HT1080 (cell line): ENCODE measurements at regions not wholly inside any gene's neighbourhood (a gene's known extent, or its start where the extent isn't known, plus 50 kb on each side); places are given as distances from the start of the nearest gene placed in this dataset.

Experiments
- DNase-seq: peaks from one replicate; pipeline ENCODE4 v3.0.0-alpha.2; 2015; ENCODE audit warnings: low read depth

- no peak for DNase-seq
Measured at GRCh38 chr11:23023319-23023718, 163.0 kb upstream of the CCDC179 start.

- no peak for DNase-seq
Measured at GRCh38 chr11:23041001-23041503, 180.8 kb upstream of the CCDC179 start.

- DNase-seq = no peak
Measured at GRCh38 chr11:23058656-23059055, 198.4 kb upstream of the CCDC179 start.

- no peak for DNase-seq
Measured at GRCh38 chr11:23063276-23063675, 203.0 kb upstream of the CCDC179 start.

GRCh38 chr11:23078289-23078971 lies 218.2 kb upstream of the CCDC179 start:
- peak; percentile 74 for DNase-seq

DNA sequence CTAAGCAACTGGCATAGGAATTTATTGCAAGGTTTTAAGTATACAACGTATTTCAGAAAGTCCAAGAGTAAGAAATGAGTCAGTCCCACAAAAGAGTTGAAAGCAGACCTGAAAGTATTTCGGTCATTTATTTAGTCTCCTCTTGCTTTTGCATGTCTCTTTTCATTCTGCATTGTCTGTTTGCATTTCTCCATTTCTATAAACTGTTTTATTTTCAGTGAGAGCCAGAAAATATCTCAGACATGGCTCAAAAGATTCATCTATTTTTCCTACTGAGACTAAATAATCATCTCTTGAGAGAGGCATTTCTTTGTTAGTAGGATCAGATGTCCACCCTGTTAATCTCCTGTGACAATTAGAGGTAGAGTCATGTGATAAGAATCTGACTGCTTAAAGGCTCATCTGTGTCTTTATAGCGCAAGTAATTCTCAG lies 219.1 kb upstream of the CCDC179 start:
- peak; percentile 31 for DNase-seq

- DNase-seq = no peak
Measured at GRCh38 chr11:23087407-23087806, 227.1 kb upstream of the CCDC179 start.

- DNase-seq = no peak
Measured at GRCh38 chr11:23090659-23091058, 230.4 kb upstream of the CCDC179 start.

DNA sequence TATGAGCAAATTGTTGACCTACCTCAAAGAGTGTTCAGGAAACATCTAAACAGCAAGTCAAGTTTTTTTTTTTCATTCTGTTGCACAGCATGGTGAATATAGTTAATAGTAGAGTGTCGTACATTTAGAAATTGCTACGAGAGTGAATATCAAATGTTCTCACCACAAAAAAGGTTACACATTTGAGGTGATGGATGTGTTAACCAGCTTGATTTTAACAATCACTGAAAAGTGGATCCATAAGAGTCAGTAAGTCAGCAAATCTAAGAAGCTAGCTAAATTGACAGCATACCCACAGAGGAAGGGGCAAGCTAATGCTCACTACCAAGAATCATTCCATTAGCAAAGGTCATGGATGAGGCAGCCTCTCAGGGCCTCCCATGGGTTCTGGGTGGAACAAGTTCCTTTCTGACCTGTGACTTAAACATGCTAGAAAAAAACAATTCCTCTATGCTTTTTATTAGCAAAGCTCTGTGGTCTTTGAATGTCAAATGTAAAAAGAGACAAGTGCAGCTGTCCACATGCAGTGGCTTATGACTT lies 235.4 kb upstream of the CCDC179 start:
- DNase-seq = no peak

GRCh38 chr11:23097891-23098290 lies 237.6 kb upstream of the CCDC179 start:
- DNase-seq = no peak

DNA sequence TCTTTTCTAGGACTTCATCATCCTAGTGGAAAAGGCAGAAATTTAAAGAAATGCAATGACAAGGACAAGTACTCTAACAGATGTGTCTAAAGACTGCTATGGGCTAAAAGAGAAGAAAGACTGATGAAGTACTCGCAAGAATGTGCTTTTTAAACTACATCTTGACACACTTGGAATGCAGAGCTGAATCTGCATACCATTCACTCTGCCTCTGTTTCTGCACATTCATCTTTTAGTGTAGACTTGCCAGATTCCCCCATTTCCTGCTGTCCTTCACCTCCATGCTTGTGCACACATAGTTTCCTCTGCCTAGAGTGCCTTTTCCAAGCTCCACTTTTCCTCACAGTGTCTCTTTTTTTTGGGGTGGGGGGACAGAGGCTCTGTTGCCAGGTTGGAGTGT lies 239.0 kb upstream of the CCDC179 start:
- DNase-seq = no peak

- no peak for DNase-seq
Measured at GRCh38 chr11:23100726-23101125, 240.5 kb upstream of the CCDC179 start.

GRCh38 chr11:23103416-23103815 lies 243.1 kb upstream of the CCDC179 start:
- no peak for DNase-seq

DNA sequence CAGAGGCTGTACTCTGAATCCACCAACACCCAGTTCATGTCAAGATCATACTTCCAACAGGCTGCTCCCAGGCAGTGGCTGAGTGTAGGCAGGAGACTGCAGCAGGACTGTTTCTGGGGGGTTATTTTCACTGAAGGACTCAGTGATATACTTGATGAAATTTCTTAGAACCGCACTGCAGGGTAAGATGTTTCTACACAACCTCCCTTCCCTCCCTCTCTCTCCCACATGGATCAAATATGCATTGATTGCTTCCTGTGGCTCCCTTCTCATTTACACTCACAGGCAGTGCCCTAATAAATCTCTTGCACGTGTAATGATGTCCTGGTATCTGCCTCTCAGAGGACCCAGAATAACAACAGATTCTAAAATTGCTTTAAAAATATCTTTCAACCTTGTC lies 251.3 kb upstream of the CCDC179 start:
- DNase-seq = no peak

GRCh38 chr11:23112390-23112789 lies 252.1 kb upstream of the CCDC179 start:
- DNase-seq = no peak

DNA sequence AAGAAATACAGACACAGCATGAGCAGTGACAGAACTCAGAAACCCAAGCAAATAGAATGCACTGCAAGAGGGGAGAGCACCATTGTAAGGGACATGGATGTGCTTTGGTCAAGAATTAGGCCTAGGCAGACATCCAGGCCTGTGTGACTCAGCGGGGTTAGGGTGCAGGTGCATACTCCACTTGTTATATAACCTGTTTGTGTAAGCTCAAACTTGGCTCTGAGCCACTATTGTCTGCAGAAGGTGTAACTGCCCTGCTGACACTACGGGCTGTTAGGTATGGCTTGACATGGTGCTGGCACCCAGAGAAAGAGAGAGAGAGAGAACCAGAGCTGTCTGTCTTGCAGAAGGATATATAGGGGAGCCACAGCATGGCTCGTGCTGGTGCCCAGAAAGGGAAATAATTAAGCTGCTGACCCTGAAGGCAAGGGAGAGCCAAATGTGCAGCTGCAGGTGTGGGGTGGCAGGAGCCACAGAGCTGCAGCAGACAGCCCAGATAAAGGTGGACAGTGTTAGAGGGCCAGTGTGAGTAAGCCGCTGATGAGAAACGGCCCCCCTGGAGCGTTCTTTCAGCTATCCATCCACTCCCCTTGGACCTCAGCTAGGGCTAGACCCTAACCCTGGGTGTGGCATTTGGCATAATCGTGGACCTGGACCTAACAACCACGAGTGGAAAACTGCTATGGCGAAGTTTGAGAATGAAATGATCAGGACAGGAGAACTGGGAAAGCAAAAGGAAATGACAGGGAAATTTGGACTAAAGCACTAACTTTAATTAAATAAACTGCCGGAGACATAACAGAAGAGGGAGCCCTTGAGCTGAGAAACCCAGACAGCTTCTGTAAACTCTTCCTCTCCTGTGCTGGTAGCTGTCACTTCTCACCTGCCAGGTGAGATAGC lies 253.0 kb upstream of the CCDC179 start:
- DNase-seq = peak; percentile 52

DNA sequence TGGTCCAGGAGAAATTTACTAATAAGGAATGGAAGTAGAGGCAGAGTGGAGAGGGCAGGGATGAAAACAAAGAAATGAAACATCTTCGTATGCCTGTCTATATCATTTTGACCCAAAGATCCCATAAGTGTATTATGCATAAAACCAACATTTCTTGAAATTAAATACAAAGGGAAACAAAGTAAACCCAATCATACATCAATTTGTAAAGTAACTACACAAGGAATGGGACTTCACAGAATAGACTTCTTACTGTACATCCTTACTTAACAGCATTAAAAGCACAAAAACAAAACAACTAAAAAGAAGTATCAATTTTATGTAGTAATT lies 253.6 kb upstream of the CCDC179 start:
- DNase-seq = no peak

- peak; percentile 47 for DNase-seq
Measured at GRCh38 chr11:23123753-23124152, 263.5 kb upstream of the CCDC179 start.

DNA sequence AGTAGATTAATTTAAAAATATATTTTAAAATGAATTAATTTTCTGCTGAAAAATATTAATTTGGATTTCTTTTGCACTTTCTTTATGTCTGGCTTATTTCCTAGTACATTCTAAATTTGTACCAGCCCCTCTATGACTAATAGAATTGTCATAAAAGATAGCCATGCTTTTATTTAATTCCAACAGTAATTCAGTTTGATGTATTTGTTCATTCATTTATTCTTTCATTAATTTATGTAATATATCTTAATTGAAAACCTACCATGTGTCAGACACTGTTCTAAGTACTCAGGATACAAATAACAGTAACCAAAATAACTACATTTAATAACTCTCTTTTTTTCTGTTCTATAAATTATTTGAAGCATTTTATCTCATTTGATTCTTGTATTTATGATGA lies 264.0 kb upstream of the CCDC179 start:
- no peak for DNase-seq

GRCh38 chr11:23124996-23125395 lies 264.7 kb upstream of the CCDC179 start:
- DNase-seq = no peak

- DNase-seq = no peak
Measured at GRCh38 chr11:23127706-23128105, 267.4 kb upstream of the CCDC179 start.

DNA sequence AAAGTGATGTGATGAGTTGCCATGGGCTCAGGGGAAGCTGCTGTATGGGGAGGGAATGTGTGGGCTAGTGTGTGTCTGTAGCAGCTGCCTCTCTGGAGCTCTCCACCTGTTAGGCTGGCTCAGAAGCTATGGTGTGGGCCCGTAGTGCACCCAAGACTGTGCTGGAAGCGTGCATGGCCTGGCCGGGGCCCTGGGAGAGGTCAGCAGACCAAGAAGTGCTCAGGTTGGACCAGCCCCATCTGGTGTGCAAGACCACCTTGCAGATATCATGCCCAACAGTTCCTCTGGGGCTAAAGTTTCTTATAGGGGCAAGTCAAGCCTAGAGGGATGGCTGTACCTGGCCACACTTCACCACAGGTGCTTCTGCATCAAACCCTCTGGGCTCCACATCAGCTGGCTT lies 274.4 kb upstream of the CCDC179 start:
- no peak for DNase-seq
